PC-3 (cell line): ENCODE measurements at regions not wholly inside any gene's neighbourhood (a gene's known extent, or its start where the extent isn't known, plus 50 kb on each side); places are given as distances from the start of the nearest gene placed in this dataset.
A peak's percentile ranks its signal among the peaks of the same experiment; 100 is the strongest.

Source experiments
- ATAC-seq: fragments of 200-7000 bp; cut with Tn5 transposase; 2 replicates; pipeline ENCODE4 v1.9.1; 2020; ENCODE audit warnings: mild to moderate bottlenecking, moderate library complexity
- BruUV-seq: library from RNA; stranded (reverse); fragments of 400-500 nt; replicated peaks from 2 replicates; lab custom pipeline; 2021; lab: Mats Ljungman, UMichigan
- CTCF ChIA-PET: fragments of 300-600 bp; sonication (Branson Sonifier 250); formaldehyde crosslinking; loops from one replicate; lab custom pipeline; 2022; ENCODE audit warnings: antibody characterized with exemption; lab: Charles Lee
- POLR2A ChIA-PET: fragments of 300-600 bp; sonication (Branson Sonifier 250); formaldehyde crosslinking; loops from one replicate; lab custom pipeline; 2022; ENCODE audit warnings: antibody characterized with exemption; ENCODE audit not compliant: unreplicated experiment; lab: Charles Lee
- DNase-seq: peaks from one replicate; pipeline ENCODE4 v3.0.0-alpha.2; 2015
- H2AFZ ChIP-seq: fragments of 300-600 bp; sonication (generic); 2 replicates; pipeline ENCODE4 v1.6.0; 2016; ENCODE audit warnings: antibody characterized with exemption, low read length
- H3F3A ChIP-seq: fragments of 300-600 bp; sonication (generic); one replicate; pipeline ENCODE4 v1.6.0; 2017; ENCODE audit warnings: antibody characterized with exemption, low read length, control low read depth, mild to moderate bottlenecking; ENCODE audit not compliant: unreplicated experiment
- H3K27ac ChIP-seq: fragments of 300-600 bp; sonication (generic); 2 replicates; pipeline ENCODE4 v1.5.1; 2016; ENCODE audit warnings: mild to moderate bottlenecking, low read length
- H3K27me3 ChIP-seq: fragments of 300-600 bp; sonication (generic); 2 replicates; pipeline ENCODE4 v1.6.1; 2016; ENCODE audit warnings: low read length, mixed read lengths
- H3K36me3 ChIP-seq: fragments of 300-600 bp; sonication (generic); 2 replicates; pipeline ENCODE4 v1.6.1; 2016; ENCODE audit warnings: low read depth, mixed run types, low read length, mixed read lengths
- H3K4me1 ChIP-seq: fragments of 300-600 bp; sonication (generic); 2 replicates; pipeline ENCODE4 v1.5.1; 2016; ENCODE audit warnings: low read length; ENCODE audit not compliant: insufficient read depth
- H3K4me2 ChIP-seq: fragments of 300-600 bp; sonication (generic); 2 replicates; pipeline ENCODE4 v1.6.0; 2016; ENCODE audit warnings: low read length
- H3K4me3 ChIP-seq: fragments of 300-600 bp; sonication (generic); 2 replicates; pipeline ENCODE4 v1.5.1; 2016; ENCODE audit warnings: mild to moderate bottlenecking, low read length, mixed read lengths
- H3K79me2 ChIP-seq: fragments of 300-600 bp; sonication (generic); 2 replicates; pipeline ENCODE4 v1.6.1; 2017; ENCODE audit warnings: low read length, mixed read lengths
- H3K9ac ChIP-seq: fragments of 300-600 bp; sonication (generic); 2 replicates; pipeline ENCODE4 v1.6.0; 2016; ENCODE audit warnings: mild to moderate bottlenecking, low read length
- H3K9me2 ChIP-seq: fragments of 300-600 bp; sonication (generic); replicated peaks from 2 replicates; pipeline ENCODE4 v1.6.1; 2016; ENCODE audit warnings: mixed run types, low read length, mixed read lengths
- H3K9me3 ChIP-seq: fragments of 300-600 bp; sonication (generic); 2 replicates; pipeline ENCODE4 v1.6.1; 2016; ENCODE audit warnings: low read length, mixed read lengths
- H4K20me1 ChIP-seq: fragments of 300-600 bp; sonication (generic); 2 replicates; pipeline ENCODE4 v1.6.1; 2016; ENCODE audit warnings: low read length, mixed read lengths
- CTCF ChIP-seq: fragments of 300-600 bp; sonication (generic); conservative IDR thresholded peaks from 2 replicates; pipeline ENCODE4 v1.5.1; 2017; ENCODE audit warnings: antibody characterized with exemption, low read depth, mild to moderate bottlenecking, low read length
- EZH2 ChIP-seq: fragments of 300-600 bp; sonication (generic); IDR thresholded peaks from one replicate; pipeline ENCODE4 v1.6.1; 2017; ENCODE audit warnings: antibody characterized with exemption, mild to moderate bottlenecking, low read length; ENCODE audit not compliant: unreplicated experiment
- EZH2phosphoT487 ChIP-seq: fragments of 300-600 bp; sonication (generic); IDR thresholded peaks from 2 replicates; pipeline ENCODE4 v1.6.1; 2018; ENCODE audit warnings: mild to moderate bottlenecking, antibody characterized with exemption, low read length, borderline replicate concordance
- intact Hi-C: fragments of 100-400 bp; cut with micrococcal nuclease; formaldehyde crosslinking; loops from 2 replicates; pipeline ENCODE4 v1.9.0; 2023

- Histone ChIP-seq H3K79me2 (no peaks in the 10 kb centered on the region), H3K4me3 (no peak overlapping the region), H3F3A (peaks cover 17% of the 10 kb centered on the region), H3K4me2 (peak overlapping the region; percentile 23; the same call in 1 of the 2 replicates), H4K20me1 (no peaks in the 10 kb centered on the region), H3K9me2 (no peaks in the 10 kb centered on the region), H3K27ac (no peak overlapping the region), H3K9ac (no peak overlapping the region), H2AFZ (no peak overlapping the region), H3K36me3 (no peaks in the 10 kb centered on the region), H3K9me3 (no peaks in the 10 kb centered on the region), H3K4me1 (peaks cover 56% of the 10 kb centered on the region), H3K27me3 (no peaks in the 10 kb centered on the region)
- TF ChIP-seq EZH2phosphoT487: no peak
- TF ChIP-seq EZH2: no peak
- TF ChIP-seq CTCF: no peak
- intact Hi-C loops: loop anchor here (2.0 to 5.0 kb wide), 3 partner anchors 92 to 282 kb away; no protein-coding TSS in a partner anchor
- peak; percentile 39 for ATAC-seq
- CTCF ChIA-PET: interaction anchor here (0.7 kb wide), 1 partner anchor 259 kb away, joined by 3 read pairs; no protein-coding TSS in a partner anchor
- no TSS peak for BruUV-seq
- peak; percentile 53 for DNase-seq
- POLR2A ChIA-PET: no interaction called here
Observed at GRCh38 chr11:27205250-27205649, 157.8 kb downstream of the CCDC34 start.

- no peak overlapping the region for H3K27ac ChIP-seq
- no peaks in the 10 kb centered on the region for H3K9me2 ChIP-seq
- H3K79me2 ChIP-seq: no peaks in the 10 kb centered on the region
- no peak overlapping the region for H3K4me3 ChIP-seq
- no peak for TF ChIP-seq EZH2phosphoT487
- no peak for TF ChIP-seq EZH2
- peak; percentile 63 for TF ChIP-seq CTCF
- peaks cover 51% of the 10 kb centered on the region for H3K4me1 ChIP-seq
- no peak overlapping the region for H3K9ac ChIP-seq
- ChIA-PET CTCF (no interaction called here), POLR2A (no interaction called here)
- no peaks in the 10 kb centered on the region for H4K20me1 ChIP-seq
- H3F3A ChIP-seq: peaks cover 17% of the 10 kb centered on the region
- no peaks in the 10 kb centered on the region for H3K27me3 ChIP-seq
- no TSS peak for BruUV-seq
- no peak overlapping the region for H2AFZ ChIP-seq
- intact Hi-C loops: loop anchor here (2.0 to 5.0 kb wide), 2 partner anchors 92 to 158 kb away; partner anchors contain the start of gene CCDC34
- no peaks in the 10 kb centered on the region for H3K36me3 ChIP-seq
- DNase-seq (peak; percentile 20), ATAC-seq (no peak)
- H3K9me3 ChIP-seq: no peaks in the 10 kb centered on the region
- no peak overlapping the region for H3K4me2 ChIP-seq
Observed at GRCh38 chr11:27204529-27204928, 158.5 kb downstream of the CCDC34 start.

GRCh38 chr11:27203077-27203647 lies 159.9 kb downstream of the CCDC34 start:
- Histone ChIP-seq H3K9me2 (no peaks in the 10 kb centered on the region), H3K4me3 (no peak overlapping the region), H3K36me3 (no peaks in the 10 kb centered on the region), H3K27ac (no peak overlapping the region), H3K4me1 (peaks cover 40% of the 10 kb centered on the region), H3K9ac (no peak overlapping the region), H3K4me2 (no peak overlapping the region), H4K20me1 (no peaks in the 10 kb centered on the region), H3K9me3 (no peaks in the 10 kb centered on the region), H3K27me3 (no peaks in the 10 kb centered on the region), H2AFZ (no peak overlapping the region), H3K79me2 (no peaks in the 10 kb centered on the region), H3F3A (peaks cover 17% of the 10 kb centered on the region)
- ATAC-seq (no peak), DNase-seq (no peak)
- ChIA-PET POLR2A (interaction anchor here (0.6 kb wide), 1 partner anchor 198 kb away, joined by 3 read pairs; no protein-coding TSS in a partner anchor), CTCF (interaction anchor here (2.4 kb wide), 1 partner anchor 93 kb away, joined by 10 read pairs; no protein-coding TSS in a partner anchor)
- no peak for TF ChIP-seq CTCF
- no peak for TF ChIP-seq EZH2
- TF ChIP-seq EZH2phosphoT487: no peak
- intact Hi-C loops: loop anchor here (5.0 kb wide), 1 partner anchor 159 kb away; the partner anchor contains the start of gene CCDC34
- BruUV-seq: no TSS peak
